OCI-M2 (cell line): ENCODE measurements at regions not wholly inside any gene's neighbourhood (a gene's known extent, or its start where the extent isn't known, plus 50 kb on each side); places are given as distances from the start of the nearest gene placed in this dataset.

Experiments
- DNase-seq: peaks from one replicate; lab custom pipeline; 2025; ENCODE audit not compliant: unreplicated experiment; lab: John Stamatoyannopoulos, UW

- no peak for DNase-seq
These were observed 93.5 kb downstream of the SIK1 start for GRCh38 chr21:43333298-43334062.

GRCh38 chr21:43332861-43333297 is 94.1 kb downstream of the SIK1 start:
- DNase-seq, result no peak

GRCh38 chr21:43331962-43332828 is 94.7 kb downstream of the SIK1 start:
- DNase-seq, result no peak

- no peak for DNase-seq
These were observed 95.6 kb downstream of the SIK1 start for GRCh38 chr21:43331111-43331961.

GRCh38 chr21:43330306-43330881 is 96.5 kb downstream of the SIK1 start:
- no peak for DNase-seq

GRCh38 chr21:43329711-43330269 is 97.1 kb downstream of the SIK1 start:
- DNase-seq, result no peak

- no peak for DNase-seq
These were observed 97.8 kb downstream of the SIK1 start for GRCh38 chr21:43328958-43329691.

- DNase-seq, result no peak
These were observed 98.6 kb downstream of the SIK1 start for GRCh38 chr21:43328185-43328957.

GRCh38 chr21:43325968-43326715 is 100.8 kb downstream of the SIK1 start:
- peak; percentile 44 for DNase-seq

- DNase-seq, result no peak
These were observed 101.9 kb downstream of the SIK1 start for GRCh38 chr21:43325036-43325435.

- DNase-seq, result no peak
These were observed 102.3 kb downstream of the SIK1 start for GRCh38 chr21:43324596-43324995.

- DNase-seq, result no peak
These were observed 103.5 kb downstream of the SIK1 start for GRCh38 chr21:43323244-43324005.

GRCh38 chr21:43322805-43323204 is 104.1 kb downstream of the SIK1 start:
- no peak for DNase-seq

- no peak for DNase-seq
These were observed 104.6 kb downstream of the SIK1 start for GRCh38 chr21:43322311-43322710.

- no peak for DNase-seq
These were observed 105.3 kb downstream of the SIK1 start for GRCh38 chr21:43321611-43322010.

- no peak for DNase-seq
These were observed 105.8 kb downstream of the SIK1 start for GRCh38 chr21:43321111-43321510.

- DNase-seq, result no peak
These were observed 106.4 kb downstream of the SIK1 start for GRCh38 chr21:43320526-43320925.
